Kidney (tissue), 13 donors: ENCODE measurements at regions not wholly inside any gene's neighbourhood (a gene's known extent, or its start where the extent isn't known, plus 50 kb on each side); places are given as distances from the start of the nearest gene placed in this dataset.

Source experiments
- DNase-seq, 5 donors: peaks; one replicate each; pipeline ENCODE4 v3.0.0-alpha.2; 2013 to 2020
- FAIRE-seq: peaks from 2 replicates; lab custom pipeline; 2012; peaks lifted over from hg19 to GRCh38; lab: Jason Lieb, UNC
- H3K27ac ChIP-seq, 2 donors: one replicate each; pipeline ENCODE4 v1.7.0; 2013; ENCODE audit warnings: low read depth in 2 of 2, low read length in 2 of 2, inconsistent platforms in 1 of 2
- H3K27me3 ChIP-seq: one replicate; pipeline ENCODE4 v1.7.1; 2013; ENCODE audit warnings: low read length, inconsistent platforms; ENCODE audit not compliant: control insufficient read depth, insufficient read depth
- H3K36me3 ChIP-seq, 3 donors: one replicate each; pipeline versions ENCODE4 v1.7.0 to v1.7.1; 2013; ENCODE audit warnings: low read length in 3 of 3, control low read depth in 1 of 3, inconsistent platforms in 1 of 3; ENCODE audit not compliant: insufficient read depth in 3 of 3, control insufficient read depth in 2 of 3
- H3K4me1 ChIP-seq, 3 donors: one replicate each; pipeline versions ENCODE4 v1.7.0 to v1.7.1; 2013; ENCODE audit warnings: low read length in 3 of 3, inconsistent platforms in 1 of 3, low read depth in 1 of 3; ENCODE audit not compliant: control insufficient read depth in 2 of 3, insufficient read depth in 2 of 3
- H3K4me3 ChIP-seq, 3 donors: one replicate each; pipeline versions ENCODE4 v1.7.0 to v1.8.1; 2013; ENCODE audit warnings: low read length in 3 of 3, control low read depth in 1 of 3, inconsistent platforms in 1 of 3
- H3K9ac ChIP-seq, 3 donors: one replicate each; pipeline versions ENCODE4 v1.7.0 to v1.7.1; 2013; ENCODE audit warnings: low read length in 3 of 3, control low read depth in 1 of 3, inconsistent platforms in 1 of 3
- H3K9me3 ChIP-seq, 3 donors: one replicate each; pipeline versions ENCODE4 v1.7.0 to v1.7.1; 2013; ENCODE audit warnings: low read length in 3 of 3, control low read depth in 1 of 3, inconsistent platforms in 1 of 3; ENCODE audit not compliant: control insufficient read depth in 2 of 3, insufficient read depth in 1 of 3
- CTCF ChIP-seq: IDR thresholded peaks from 3 replicates; pipeline ENCODE4 v1.5.1; 2012; ENCODE audit warnings: mild to moderate bottlenecking, moderate library complexity, borderline replicate concordance; ENCODE audit not compliant: insufficient read depth; ENCODE audit errors: extremely low read depth
- intact Hi-C: fragments of 100-400 bp; cut with DNase I; formaldehyde crosslinking; loops from one replicate; pipeline ENCODE4 v1.11.1; 2022
- donor health status: control.
- donor health status: control.
- donor health status: control.
- donor health status: control.
- donor health status: control.
- donor health status: DM: yes; HTN: yes; CAD: no.
- donor health status: Normal renal cell carcinoma (clear cell type).

GRCh38 chr5:57412680-57413079, 69.9 kb downstream of the ACTBL2 start:
- Histone ChIP-seq H3K4me1 (peaks cover 0 to 18% (median 2%) of the 10 kb centered on the region in 3 donors), H3K27ac (no peak overlapping the region), H3K9ac (no peak overlapping the region), H3K36me3 (no peaks in the 10 kb centered on the region), H3K9me3 (no peaks in the 10 kb centered on the region), H3K27me3 (no peaks in the 10 kb centered on the region), H3K4me3 (no peak overlapping the region)
- intact Hi-C loops: no loop called here
- no peak for DNase-seq
- TF ChIP-seq CTCF: no peak
- no peak for FAIRE-seq

GRCh38 chr5:57411982-57412381, 70.6 kb downstream of the ACTBL2 start:
- FAIRE-seq (no peak), DNase-seq (no peak)
- intact Hi-C loops: no loop called here
- Histone ChIP-seq H3K4me1 (peaks cover 0 to 22% (median 2%) of the 10 kb centered on the region in 3 donors), H3K4me3 (no peak overlapping the region), H3K9me3 (no peaks in the 10 kb centered on the region), H3K9ac (no peak overlapping the region), H3K36me3 (no peaks in the 10 kb centered on the region), H3K27ac (no peak overlapping the region), H3K27me3 (no peaks in the 10 kb centered on the region)
- TF ChIP-seq CTCF: no peak

- FAIRE-seq (no peak), DNase-seq (no peak)
- intact Hi-C loops: no loop called here
- H3K4me3 ChIP-seq: no peak overlapping the region
- H3K9ac ChIP-seq: no peak overlapping the region
- H3K36me3 ChIP-seq: no peaks in the 10 kb centered on the region
- no peak overlapping the region for H3K27ac ChIP-seq
- no peaks in the 10 kb centered on the region for H3K9me3 ChIP-seq
- peaks cover 0 to 17% (median 2%) of the 10 kb centered on the region in 3 donors for H3K4me1 ChIP-seq
- H3K27me3 ChIP-seq: no peaks in the 10 kb centered on the region
- no peak for TF ChIP-seq CTCF
Observed at GRCh38 chr5:57410374-57411320, 72.0 kb downstream of the ACTBL2 start.
